ENCODE measurements at regions not wholly inside any gene's neighbourhood (a gene's known extent, or its start where the extent isn't known, plus 50 kb on each side); places are given as distances from the start of the nearest gene placed in this dataset.
A peak's percentile ranks its signal among the peaks of the same experiment; 100 is the strongest.

- H3K27me3 ChIP-seq, result peaks cover 6% of the 10 kb centered on the region; the same call in 1 of the 2 replicates
- no peak for DNase-seq
- H3K4me1 ChIP-seq, result no peaks in the 10 kb centered on the region
- no peak overlapping the region for H3K4me3 ChIP-seq (ENCODE audit: low read depth, low read length)
- no peak for TF ChIP-seq CTCF (IDR thresholded peaks at IDR 0.05; ENCODE audit: low read depth, low read length)
- no peaks in the 10 kb centered on the region for H3K9me3 ChIP-seq
- H3K36me3 ChIP-seq, result no peaks in the 10 kb centered on the region
Measured at GRCh38 chr12:85440271-85440670, 160.3 kb downstream of the ALX1 start.

DNA sequence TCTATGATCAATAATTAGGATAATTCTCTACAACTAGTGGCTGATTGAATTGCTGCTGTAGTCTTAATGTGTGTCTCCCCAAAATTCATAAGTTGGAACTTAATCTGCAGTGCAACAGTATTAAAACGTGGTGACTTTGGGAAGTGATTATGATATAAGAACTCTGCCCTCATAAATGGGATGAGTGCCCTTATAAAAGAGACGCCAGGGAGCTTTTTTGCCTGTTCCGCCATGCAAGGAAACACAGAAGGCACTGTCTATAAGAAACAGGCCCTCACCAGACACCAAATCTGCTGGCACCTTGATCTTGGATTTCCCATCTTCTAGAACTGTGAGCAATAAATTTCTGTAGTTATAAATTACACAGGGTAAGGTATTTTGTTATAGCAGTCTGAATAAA is 161.0 kb downstream of the ALX1 start:
- DNase-seq, result no peak
- TF ChIP-seq CTCF (IDR thresholded peaks at IDR 0.05; ENCODE audit: low read depth, low read length), result no peak
- Histone ChIP-seq H3K36me3 (no peaks in the 10 kb centered on the region), H3K4me3 (ENCODE audit: low read depth, low read length) (no peak overlapping the region), H3K9me3 (no peaks in the 10 kb centered on the region), H3K4me1 (no peaks in the 10 kb centered on the region), H3K27me3 (peaks cover 13% of the 10 kb centered on the region; the same call in 1 of the 2 replicates)

DNA sequence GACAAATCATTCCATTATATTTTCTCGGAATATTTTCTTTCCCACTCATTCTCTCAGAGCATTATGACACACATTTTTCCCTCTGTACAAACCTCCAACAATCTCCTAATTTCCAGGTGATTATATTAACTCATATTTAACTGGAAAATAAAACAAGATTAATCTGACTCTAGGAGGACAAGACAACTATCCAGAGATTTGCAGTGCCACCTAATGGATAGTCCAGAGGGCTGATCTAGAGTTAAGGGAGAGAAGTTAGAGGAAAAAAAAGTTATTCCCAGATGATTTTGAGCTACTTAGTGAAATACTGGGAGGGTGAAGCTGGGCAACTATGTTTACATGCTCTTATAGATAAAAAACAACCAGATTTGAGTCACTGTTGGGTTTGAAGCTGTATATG is 161.7 kb downstream of the ALX1 start:
- TF ChIP-seq CTCF (IDR thresholded peaks at IDR 0.05; ENCODE audit: low read depth, low read length), result peak; percentile 31
- DNase-seq, result no peak
- Histone ChIP-seq H3K4me3 (ENCODE audit: low read depth, low read length) (no peak overlapping the region), H3K4me1 (no peaks in the 10 kb centered on the region), H3K27me3 (peaks cover 20% of the 10 kb centered on the region), H3K9me3 (no peaks in the 10 kb centered on the region), H3K36me3 (no peaks in the 10 kb centered on the region)

DNA sequence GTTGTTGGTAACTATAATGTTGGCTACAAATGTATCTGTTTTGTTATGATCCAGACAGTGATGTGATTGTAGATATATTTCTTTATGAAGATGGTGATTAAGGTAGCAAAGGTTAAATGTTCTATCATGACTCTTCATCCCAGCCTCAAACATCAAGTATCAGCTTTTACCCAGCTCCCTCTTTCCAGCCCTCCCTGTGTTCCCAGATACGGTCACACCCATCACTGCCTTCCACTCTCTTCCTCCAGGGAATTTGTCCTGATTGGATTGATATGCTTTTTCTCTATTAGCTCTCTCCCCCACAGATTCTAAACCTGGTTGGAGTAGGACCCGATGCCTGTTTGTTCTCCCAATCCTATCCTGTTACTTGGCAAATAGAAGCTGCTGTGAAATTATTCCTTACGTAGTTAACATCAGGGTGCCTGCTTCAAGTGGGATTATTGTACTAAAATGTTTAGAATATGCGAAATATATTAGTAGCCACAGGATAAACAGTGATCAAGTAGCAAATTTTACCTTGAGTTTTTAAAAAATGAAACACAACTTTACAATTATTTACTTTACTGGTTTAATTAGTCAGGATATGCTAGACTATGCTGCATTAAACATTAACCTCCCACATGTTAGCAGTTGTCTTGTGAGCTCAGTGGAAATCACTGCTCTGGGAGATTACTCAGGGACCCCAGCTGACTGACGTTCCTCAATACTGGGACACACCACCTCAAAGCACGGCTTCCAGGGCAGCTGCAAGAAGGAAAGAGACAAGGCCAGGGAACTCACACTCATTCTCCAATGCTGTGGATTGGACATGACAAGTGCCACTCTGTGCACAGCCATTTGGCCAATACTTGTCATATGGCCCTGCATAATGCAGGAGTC is 165.3 kb downstream of the ALX1 start:
- no peaks in the 10 kb centered on the region for H3K36me3 ChIP-seq
- DNase-seq, result no peak
- H3K27me3 ChIP-seq, result peaks cover 23% of the 10 kb centered on the region
- H3K9me3 ChIP-seq, result no peaks in the 10 kb centered on the region
- no peak for TF ChIP-seq CTCF (IDR thresholded peaks at IDR 0.05; ENCODE audit: low read depth, low read length)
- H3K4me3 ChIP-seq (ENCODE audit: low read depth, low read length), result no peak overlapping the region
- H3K4me1 ChIP-seq, result no peaks in the 10 kb centered on the region

DNA sequence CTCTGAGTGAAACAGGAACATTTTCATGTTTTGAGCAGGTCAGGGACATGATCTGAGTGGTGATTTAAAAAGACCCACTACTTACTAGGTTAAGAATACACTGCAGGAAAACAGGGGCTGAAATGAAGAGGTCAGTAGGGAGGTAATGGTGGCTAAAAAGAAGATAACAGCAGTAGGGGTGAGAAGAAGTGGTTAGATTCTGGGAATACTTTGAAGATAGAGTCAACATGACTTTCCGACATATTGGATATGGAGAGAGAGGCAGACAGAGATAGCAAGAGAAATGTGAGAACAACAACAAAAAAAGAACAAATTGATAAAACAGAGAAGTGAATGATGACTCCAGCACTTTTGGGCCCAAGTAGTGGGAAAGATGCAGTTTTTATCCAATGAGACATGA is 168.0 kb downstream of the ALX1 start:
- Histone ChIP-seq H3K4me1 (no peaks in the 10 kb centered on the region), H3K27me3 (peaks cover 31% of the 10 kb centered on the region), H3K36me3 (no peaks in the 10 kb centered on the region), H3K4me3 (ENCODE audit: low read depth, low read length) (no peak overlapping the region), H3K9me3 (no peaks in the 10 kb centered on the region)
- DNase-seq, result no peak
- no peak for TF ChIP-seq CTCF (IDR thresholded peaks at IDR 0.05; ENCODE audit: low read depth, low read length)

DNA sequence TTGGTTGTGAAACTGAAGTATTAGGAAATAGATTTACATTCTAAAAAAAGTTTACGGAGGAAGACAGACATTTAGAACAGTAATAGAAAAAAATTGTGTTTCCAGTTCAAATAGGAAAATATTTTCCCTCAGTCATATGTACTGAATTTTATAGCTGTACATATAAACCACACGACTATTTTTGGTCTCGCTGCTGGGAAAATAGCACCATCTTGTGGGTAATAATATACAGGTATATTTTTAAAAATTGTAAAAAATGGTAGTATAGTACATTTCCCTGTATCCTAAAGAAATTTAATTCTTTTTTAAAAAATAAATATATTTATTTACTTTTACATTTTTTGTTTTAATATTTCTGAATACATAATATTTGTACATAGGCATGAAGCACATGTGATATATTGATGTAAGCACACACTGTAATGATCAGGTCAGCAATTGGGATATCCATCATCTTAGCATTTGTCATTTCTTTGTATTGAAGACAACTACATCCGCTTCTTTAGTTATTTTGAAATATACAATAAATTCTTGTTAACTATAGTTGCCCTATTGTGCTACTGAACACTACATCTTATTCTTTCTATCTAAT is 168.6 kb downstream of the ALX1 start:
- no peak for DNase-seq
- H3K27me3 ChIP-seq, result peaks cover 33% of the 10 kb centered on the region
- H3K4me3 ChIP-seq (ENCODE audit: low read depth, low read length), result no peak overlapping the region
- TF ChIP-seq CTCF (IDR thresholded peaks at IDR 0.05; ENCODE audit: low read depth, low read length), result peak; percentile 53
- no peaks in the 10 kb centered on the region for H3K36me3 ChIP-seq
- no peaks in the 10 kb centered on the region for H3K9me3 ChIP-seq
- no peaks in the 10 kb centered on the region for H3K4me1 ChIP-seq
